ENCODE measurements at regions not wholly inside any gene's neighbourhood (a gene's known extent, or its start where the extent isn't known, plus 50 kb on each side); places are given as distances from the start of the nearest gene placed in this dataset.

DNA sequence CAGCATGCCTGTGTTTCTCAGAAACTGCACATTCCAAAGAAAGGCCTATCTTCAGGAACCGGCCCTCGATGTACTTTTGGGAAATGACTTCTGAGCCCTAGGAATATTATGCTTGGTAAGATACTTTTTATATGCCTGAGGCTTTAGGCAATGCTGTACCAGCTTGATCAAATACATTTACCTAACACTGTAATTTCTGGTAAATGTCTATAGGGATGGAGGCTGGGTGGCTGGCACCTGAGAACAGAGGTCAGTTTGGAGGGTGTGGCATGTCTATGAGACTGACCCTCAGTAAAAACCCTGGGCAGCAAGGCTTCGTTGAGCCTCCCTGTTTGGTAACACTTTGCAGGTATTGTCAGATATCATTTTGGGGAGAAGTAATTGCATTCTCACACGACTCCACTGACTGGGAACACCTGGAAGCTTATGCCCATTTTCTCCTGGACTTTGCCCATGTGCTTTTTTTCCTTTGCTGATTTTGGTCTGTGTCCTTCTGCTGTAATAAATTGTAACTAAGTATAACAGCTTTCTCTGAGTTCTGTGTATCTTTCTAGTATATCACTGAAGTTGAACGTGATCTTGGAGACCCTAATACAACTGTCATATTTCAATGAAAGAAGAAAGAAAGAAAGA lies 1339.1 kb downstream of the OLFM4 start:
- TF ChIP-seq POLR2A (IDR thresholded peaks at IDR 0.05; ENCODE audit: low read depth) (no peak), POLR2AphosphoS5 (IDR thresholded peaks at IDR 0.05) (no peak)
- TF ChIP-seq, protein P1, sequence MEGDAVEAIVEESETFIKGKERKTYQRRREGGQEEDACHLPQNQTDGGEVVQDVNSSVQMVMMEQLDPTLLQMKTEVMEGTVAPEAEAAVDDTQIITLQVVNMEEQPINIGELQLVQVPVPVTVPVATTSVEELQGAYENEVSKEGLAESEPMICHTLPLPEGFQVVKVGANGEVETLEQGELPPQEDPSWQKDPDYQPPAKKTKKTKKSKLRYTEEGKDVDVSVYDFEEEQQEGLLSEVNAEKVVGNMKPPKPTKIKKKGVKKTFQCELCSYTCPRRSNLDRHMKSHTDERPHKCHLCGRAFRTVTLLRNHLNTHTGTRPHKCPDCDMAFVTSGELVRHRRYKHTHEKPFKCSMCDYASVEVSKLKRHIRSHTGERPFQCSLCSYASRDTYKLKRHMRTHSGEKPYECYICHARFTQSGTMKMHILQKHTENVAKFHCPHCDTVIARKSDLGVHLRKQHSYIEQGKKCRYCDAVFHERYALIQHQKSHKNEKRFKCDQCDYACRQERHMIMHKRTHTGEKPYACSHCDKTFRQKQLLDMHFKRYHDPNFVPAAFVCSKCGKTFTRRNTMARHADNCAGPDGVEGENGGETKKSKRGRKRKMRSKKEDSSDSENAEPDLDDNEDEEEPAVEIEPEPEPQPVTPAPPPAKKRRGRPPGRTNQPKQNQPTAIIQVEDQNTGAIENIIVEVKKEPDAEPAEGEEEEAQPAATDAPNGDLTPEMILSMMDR (IDR thresholded peaks at IDR 0.05), result no peak

Data from esophagus muscularis mucosa (tissue), 3 donors.